Epidermal melanocyte (primary cell): ENCODE measurements at regions not wholly inside any gene's neighbourhood (a gene's known extent, or its start where the extent isn't known, plus 50 kb on each side); places are given as distances from the start of the nearest gene placed in this dataset.
"Not testable (repeated sequence)": the region's sequence is repeated elsewhere in the genome, so short reads cannot be mapped to it uniquely, and the experiment has no call there.

Source experiments
- DNase-seq: peaks from one replicate; pipeline ENCODE4 v3.0.0; 2011; ENCODE audit warnings: low spot score; ENCODE audit not compliant: insufficient read length

GRCh38 chr17:47066841-47067682, 88.0 kb upstream of the RPRML start:
- peak; percentile 97 for DNase-seq

- DNase-seq = no peak
Observed at GRCh38 chr17:47066095-47066494, 87.0 kb upstream of the RPRML start.

GRCh38 chr17:47064684-47065083, 85.6 kb upstream of the RPRML start:
- no peak for DNase-seq

- no peak for DNase-seq
Observed at GRCh38 chr17:47063475-47063874, 84.4 kb upstream of the RPRML start.

- not testable (repeated sequence) for DNase-seq
Observed at GRCh38 chr17:47062851-47063250, 83.8 kb upstream of the RPRML start.

- not testable (repeated sequence) for DNase-seq
Observed at GRCh38 chr17:47060005-47060404, 81.0 kb upstream of the RPRML start.

- DNase-seq = no peak
Observed at GRCh38 chr17:47057830-47058229, 78.8 kb upstream of the RPRML start.

- DNase-seq = not testable (repeated sequence)
Observed at GRCh38 chr17:47057279-47057678, 78.2 kb upstream of the RPRML start.

GRCh38 chr17:47056687-47057086, 77.6 kb upstream of the RPRML start:
- DNase-seq = not testable (repeated sequence)
